Peyer's patch (tissue), 4 donors: ENCODE measurements at regions not wholly inside any gene's neighbourhood (a gene's known extent, or its start where the extent isn't known, plus 50 kb on each side); places are given as distances from the start of the nearest gene placed in this dataset.
"Not testable (repeated sequence)": the region's sequence is repeated elsewhere in the genome, so short reads cannot be mapped to it uniquely, and the experiment has no call there.

ENCODE experiments used
- DNase-seq, 3 donors: peaks; one replicate each; pipeline ENCODE4 v3.0.0-alpha.2; 2017 to 2019
- H3K27ac ChIP-seq, 4 donors: fragments of 200-600 bp; sonication (generic); one replicate each; pipeline ENCODE4 v1.5.1; 2016 to 2019
- H3K27me3 ChIP-seq, 2 donors: fragments of 200-600 bp; sonication (generic); one replicate each; pipeline ENCODE4 v1.5.1; 2019
- H3K36me3 ChIP-seq, 3 donors: fragments of 200-600 bp; sonication (generic); one replicate each; pipeline ENCODE4 v1.5.1; 2016 to 2019
- H3K4me1 ChIP-seq, 4 donors: fragments of 200-600 bp; sonication (generic); one replicate each; pipeline ENCODE4 v1.5.1; 2016 to 2019
- H3K4me3 ChIP-seq, 4 donors: fragments of 200-600 bp; sonication (generic); 1 replicate in 3 of 4; 2 replicates in 1 of 4; pipeline ENCODE4 v1.5.1; 2016 to 2019; ENCODE audit warnings: mild to moderate bottlenecking in 1 of 4
- H3K9me3 ChIP-seq, 4 donors: fragments of 200-600 bp; sonication (generic); one replicate each; pipeline ENCODE4 v1.5.1; 2016 to 2019; ENCODE audit warnings: mild to moderate bottlenecking in 1 of 4
- POLR2A ChIP-seq, 2 donors: fragments of 450-650 bp; IDR thresholded peaks; one replicate each; pipeline ENCODE4 v1.5.1; 2017; ENCODE audit warnings: antibody characterized with exemption in 2 of 2, mild to moderate bottlenecking in 2 of 2, moderate library complexity in 2 of 2
- TF ChIP-seq, protein P1 (sequence below), 6 experiments: fragments of 450-650 bp in 4 of 6; fragments of 200-600 bp in 2 of 6; sonication (generic) in 1 of 6; IDR thresholded peaks; one replicate each; pipeline ENCODE4 v1.5.1; 2017 to 2019; ENCODE audit warnings: antibody characterized with exemption in 6 of 6, mild to moderate bottlenecking in 3 of 6, moderate library complexity in 1 of 6

DNA sequence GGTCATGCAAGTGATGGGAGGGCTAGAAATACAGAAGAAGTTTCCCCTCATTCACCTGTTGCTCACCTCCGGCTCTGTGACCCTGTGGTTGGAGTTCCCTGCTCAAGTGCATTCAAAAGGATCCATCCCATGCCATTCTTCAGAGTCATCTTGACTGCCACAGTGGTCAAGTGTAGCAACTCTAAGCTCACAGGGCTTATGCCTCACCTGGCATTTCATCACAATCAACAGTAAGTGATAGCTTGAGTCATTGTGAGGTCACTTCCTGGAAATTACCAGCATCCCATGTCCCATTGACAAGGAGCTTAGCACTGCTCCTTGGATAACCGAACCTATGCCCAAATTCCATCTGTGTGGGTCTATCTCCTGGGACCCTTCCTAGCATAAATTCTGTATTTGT is 55.6 kb downstream of the OR4C45 start:
- no peak for DNase-seq
- TF ChIP-seq, protein P1, sequence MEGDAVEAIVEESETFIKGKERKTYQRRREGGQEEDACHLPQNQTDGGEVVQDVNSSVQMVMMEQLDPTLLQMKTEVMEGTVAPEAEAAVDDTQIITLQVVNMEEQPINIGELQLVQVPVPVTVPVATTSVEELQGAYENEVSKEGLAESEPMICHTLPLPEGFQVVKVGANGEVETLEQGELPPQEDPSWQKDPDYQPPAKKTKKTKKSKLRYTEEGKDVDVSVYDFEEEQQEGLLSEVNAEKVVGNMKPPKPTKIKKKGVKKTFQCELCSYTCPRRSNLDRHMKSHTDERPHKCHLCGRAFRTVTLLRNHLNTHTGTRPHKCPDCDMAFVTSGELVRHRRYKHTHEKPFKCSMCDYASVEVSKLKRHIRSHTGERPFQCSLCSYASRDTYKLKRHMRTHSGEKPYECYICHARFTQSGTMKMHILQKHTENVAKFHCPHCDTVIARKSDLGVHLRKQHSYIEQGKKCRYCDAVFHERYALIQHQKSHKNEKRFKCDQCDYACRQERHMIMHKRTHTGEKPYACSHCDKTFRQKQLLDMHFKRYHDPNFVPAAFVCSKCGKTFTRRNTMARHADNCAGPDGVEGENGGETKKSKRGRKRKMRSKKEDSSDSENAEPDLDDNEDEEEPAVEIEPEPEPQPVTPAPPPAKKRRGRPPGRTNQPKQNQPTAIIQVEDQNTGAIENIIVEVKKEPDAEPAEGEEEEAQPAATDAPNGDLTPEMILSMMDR (IDR thresholded peaks at IDR 0.05) = no peak
- TF ChIP-seq POLR2A (IDR thresholded peaks at IDR 0.05) = no peak

DNA sequence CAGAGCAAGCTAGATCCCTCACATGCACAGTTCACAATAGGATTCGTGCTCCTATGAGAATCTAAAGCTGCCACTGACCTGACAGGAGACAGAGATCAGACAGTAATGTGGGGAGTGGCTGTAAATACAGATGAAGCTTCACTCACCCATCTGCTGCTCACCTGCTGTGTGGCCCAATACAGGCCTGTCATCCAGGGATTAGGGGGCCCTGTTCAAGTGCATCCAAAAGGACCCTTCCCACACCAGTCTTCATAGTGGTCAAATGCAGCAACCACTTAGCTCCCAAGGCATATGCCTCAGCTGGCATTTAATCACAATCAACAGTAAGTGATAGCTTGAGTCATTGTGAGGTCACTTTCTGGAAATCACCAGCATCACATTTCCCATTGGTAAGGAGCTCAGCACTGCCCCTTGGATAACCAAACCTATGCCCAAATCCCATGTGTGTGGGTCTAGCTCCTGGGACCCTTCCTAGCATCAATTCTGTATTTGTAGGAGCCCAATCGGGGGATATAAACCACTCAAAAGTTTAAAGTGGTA is 65.6 kb downstream of the OR4C45 start:
- Histone ChIP-seq H3K27me3 (no peaks in the 10 kb centered on the region), H3K27ac (no peak overlapping the region), H3K9me3 (no peaks in the 10 kb centered on the region), H3K4me3 (no peak overlapping the region), H3K4me1 (no peaks in the 10 kb centered on the region), H3K36me3 (no peaks in the 10 kb centered on the region)
- TF ChIP-seq POLR2A (IDR thresholded peaks at IDR 0.05) = no peak
- TF ChIP-seq, protein P1 (IDR thresholded peaks at IDR 0.05) = no peak
- DNase-seq = no peak

More for the DNA sequence above, 55.6 kb downstream of the OR4C45 start:
- Histone ChIP-seq H3K27me3 (no peaks in the 10 kb centered on the region), H3K9me3 (no peaks in the 10 kb centered on the region), H3K27ac (no peak overlapping the region), H3K4me3 (no peak overlapping the region), H3K36me3 (no peaks in the 10 kb centered on the region), H3K4me1 (no peaks in the 10 kb centered on the region)

DNA sequence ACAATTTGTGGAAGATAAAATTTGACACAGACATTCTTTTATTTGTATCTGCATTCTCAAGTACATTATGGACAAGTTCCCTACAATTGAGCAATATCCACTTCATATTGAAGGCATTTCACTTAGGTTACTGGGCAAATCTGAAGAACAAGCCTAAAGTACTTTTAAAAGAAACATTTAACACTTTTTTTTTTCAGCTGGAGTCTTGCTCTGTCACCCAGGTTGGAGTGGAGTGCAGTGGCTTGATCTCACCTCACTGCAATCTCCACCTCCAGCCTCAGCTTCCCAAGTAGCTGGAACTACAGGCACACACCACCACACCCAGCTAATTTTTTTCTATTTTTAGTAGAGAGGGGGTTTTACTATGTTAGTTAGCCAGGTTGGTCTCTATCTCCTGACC is 70.2 kb downstream of the OR4C45 start:
- H3K9me3 ChIP-seq = no peaks in the 10 kb centered on the region
- no peak for DNase-seq
- no peak overlapping the region for H3K27ac ChIP-seq
- no peaks in the 10 kb centered on the region for H3K27me3 ChIP-seq
- H3K36me3 ChIP-seq = no peaks in the 10 kb centered on the region
- TF ChIP-seq, protein P1 (IDR thresholded peaks at IDR 0.05) = no peak
- TF ChIP-seq POLR2A (IDR thresholded peaks at IDR 0.05) = no peak
- H3K4me3 ChIP-seq = no peak overlapping the region
- H3K4me1 ChIP-seq = no peaks in the 10 kb centered on the region

DNA sequence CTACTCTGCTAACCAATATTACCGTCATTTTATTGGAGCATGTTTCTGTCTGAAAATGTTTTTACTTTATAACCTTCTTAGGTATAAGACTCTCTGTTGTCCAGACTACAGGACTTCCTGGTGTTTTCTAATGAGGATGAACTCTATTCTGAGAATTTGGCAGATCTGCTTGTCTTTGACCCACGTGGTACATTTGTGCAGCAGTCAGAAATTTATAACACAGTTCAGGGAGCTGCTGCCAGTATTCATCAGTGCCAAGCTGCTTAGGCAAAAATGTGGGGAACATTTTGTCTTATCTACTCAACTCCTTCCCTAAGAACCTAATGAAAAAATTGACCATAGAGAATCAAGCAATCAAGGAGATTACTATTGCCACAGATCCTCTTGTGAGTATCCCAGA is 108.0 kb downstream of the OR4C45 start:
- H3K9me3 ChIP-seq = not testable (repeated sequence)

DNA sequence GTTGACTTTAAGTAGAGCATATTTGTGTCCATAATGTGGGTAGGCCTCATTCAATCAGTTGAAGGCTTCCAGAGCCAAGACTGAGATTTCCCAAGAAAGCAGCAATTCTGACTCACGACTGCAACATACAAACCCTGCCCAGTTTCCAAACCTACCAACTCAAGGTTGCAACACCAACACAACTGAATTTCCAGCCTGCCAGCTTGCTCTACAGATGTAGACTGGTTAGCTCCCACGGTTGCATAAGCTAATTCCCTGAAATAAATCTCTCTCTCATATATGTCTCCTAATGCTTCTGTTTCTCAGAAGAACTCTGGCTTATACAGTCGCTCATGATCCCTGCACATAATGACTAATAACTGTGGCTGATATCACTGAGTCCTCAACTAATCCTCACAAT is 113.6 kb downstream of the OR4C45 start:
- not testable (repeated sequence) for DNase-seq, H3K36me3 ChIP-seq, H3K4me3 ChIP-seq, H3K4me1 ChIP-seq, H3K27me3 ChIP-seq, H3K9me3 ChIP-seq, H3K27ac ChIP-seq

More for the DNA sequence above, 108.0 kb downstream of the OR4C45 start:
- H3K36me3 ChIP-seq, DNase-seq, H3K27me3 ChIP-seq, H3K4me3 ChIP-seq, H3K4me1 ChIP-seq, H3K27ac ChIP-seq: not testable (repeated sequence)

DNA sequence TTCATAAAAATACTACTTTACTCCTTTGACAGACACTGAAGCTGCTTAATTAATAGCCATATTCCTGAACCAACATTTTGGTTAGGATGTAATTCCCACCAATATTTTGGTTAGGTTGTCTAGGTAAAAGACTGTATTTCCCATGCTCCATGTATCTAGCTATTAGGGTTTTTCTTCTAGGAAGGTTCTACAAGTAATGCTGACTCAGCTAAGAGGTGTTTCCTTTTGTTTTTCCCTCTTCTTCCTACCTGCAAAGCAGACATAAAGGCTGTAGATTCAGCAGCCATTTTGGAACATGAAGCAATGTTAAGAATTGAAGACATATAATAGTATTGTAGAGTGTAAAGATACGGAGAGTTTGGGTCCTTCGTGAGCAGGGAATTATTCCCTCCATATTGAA is 115.3 kb downstream of the OR4C45 start:
- H3K4me1 ChIP-seq, H3K36me3 ChIP-seq, H3K27me3 ChIP-seq, DNase-seq, H3K4me3 ChIP-seq, H3K27ac ChIP-seq, H3K9me3 ChIP-seq: not testable (repeated sequence)

DNA sequence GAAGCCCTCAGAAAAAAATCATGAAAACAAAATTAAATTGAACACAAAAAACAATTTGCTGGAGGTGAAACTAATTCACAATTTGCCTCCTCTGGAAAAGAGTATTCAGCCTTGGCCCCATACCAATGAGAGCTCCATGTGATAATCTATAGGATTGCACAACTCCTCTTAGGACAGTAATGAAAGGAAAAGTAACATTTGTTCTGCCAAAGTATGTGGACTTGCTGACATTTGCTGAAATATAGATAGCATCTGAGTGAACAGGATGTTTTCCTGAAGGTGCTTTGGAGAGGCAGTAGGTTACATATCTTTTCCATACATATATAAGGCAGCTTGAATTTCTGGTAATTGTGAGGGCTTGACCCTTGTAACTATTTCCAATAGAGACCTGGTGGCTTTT is 122.8 kb downstream of the OR4C45 start:
- H3K4me1 ChIP-seq = no peaks in the 10 kb centered on the region
- no peak for DNase-seq
- TF ChIP-seq, protein P1 (IDR thresholded peaks at IDR 0.05) = no peak
- H3K4me3 ChIP-seq = no peak overlapping the region
- no peak overlapping the region for H3K27ac ChIP-seq
- no peaks in the 10 kb centered on the region for H3K36me3 ChIP-seq
- no peaks in the 10 kb centered on the region for H3K9me3 ChIP-seq
- no peaks in the 10 kb centered on the region for H3K27me3 ChIP-seq
